RWPE1 (cell line): ENCODE measurements at regions not wholly inside any gene's neighbourhood (a gene's known extent, or its start where the extent isn't known, plus 50 kb on each side); places are given as distances from the start of the nearest gene placed in this dataset.

ENCODE experiments used
- CTCF ChIA-PET: fragments of 350-600 bp; sonication (Branson Sonifier 250); formaldehyde crosslinking; extraction: SDS; loops from one replicate; lab custom pipeline; 2021; lab: Yijun Ruan, JAX
- POLR2A ChIA-PET: fragments of 400-600 bp; formaldehyde crosslinking; extraction: SDS; loops from one replicate; lab custom pipeline; 2020; ENCODE audit warnings: antibody characterized with exemption; ENCODE audit not compliant: low non-redundant PET; lab: Yijun Ruan, JAX
- DNase-seq: peaks from one replicate; pipeline ENCODE4 v3.0.0; 2012; ENCODE audit warnings: low spot score
- H3K27ac ChIP-seq: fragments of 450-650 bp; 2 replicates; pipeline ENCODE4 v1.5.1; 2017
- CTCF ChIP-seq: fragments of 450-650 bp; conservative IDR thresholded peaks from 2 replicates; pipeline ENCODE4 v1.5.1; 2017; ENCODE audit warnings: low read depth, mild to moderate bottlenecking

- POLR2A ChIA-PET: no interaction called here
- CTCF ChIA-PET: no interaction called here
- no peak overlapping the region for H3K27ac ChIP-seq
- no peak for TF ChIP-seq CTCF
- DNase-seq: no peak
Measured at GRCh38 chr5:155068616-155069100, 55.1 kb downstream of the KIF4B start.

- ChIA-PET CTCF (no interaction called here), POLR2A (no interaction called here)
- no peak overlapping the region for H3K27ac ChIP-seq
- no peak for TF ChIP-seq CTCF
- no peak for DNase-seq
Measured at GRCh38 chr5:155069961-155070360, 56.4 kb downstream of the KIF4B start.

GRCh38 chr5:155070781-155071180 is 57.2 kb downstream of the KIF4B start:
- CTCF ChIA-PET: no interaction called here
- TF ChIP-seq CTCF: no peak
- DNase-seq: no peak
- POLR2A ChIA-PET: no interaction called here
- H3K27ac ChIP-seq: no peak overlapping the region

- TF ChIP-seq CTCF: no peak
- H3K27ac ChIP-seq: no peak overlapping the region
- ChIA-PET POLR2A (no interaction called here), CTCF (interaction anchor here (0.6 kb wide), 1 partner anchor 111 kb away, joined by 3 read pairs; no protein-coding TSS in a partner anchor)
- no peak for DNase-seq
Measured at GRCh38 chr5:155076379-155076778, 62.8 kb downstream of the KIF4B start.

GRCh38 chr5:155079698-155080097 is 66.1 kb downstream of the KIF4B start:
- DNase-seq: no peak
- ChIA-PET POLR2A (no interaction called here), CTCF (no interaction called here)

GRCh38 chr5:155080721-155081120 is 67.2 kb downstream of the KIF4B start:
- ChIA-PET POLR2A (no interaction called here), CTCF (interaction anchor here (0.6 kb wide), 1 partner anchor 282 kb away, joined by 3 read pairs; no protein-coding TSS in a partner anchor)
- no peak for DNase-seq
- no peak overlapping the region for H3K27ac ChIP-seq
- TF ChIP-seq CTCF: no peak

More at GRCh38 chr5:155079698-155080097, 66.1 kb downstream of the KIF4B start:
- no peak overlapping the region for H3K27ac ChIP-seq
- no peak for TF ChIP-seq CTCF

GRCh38 chr5:155081618-155082017 is 68.1 kb downstream of the KIF4B start:
- no peak for DNase-seq
- ChIA-PET CTCF (interaction anchor here (0.7 kb wide), 1 partner anchor 27 kb away, joined by 3 read pairs; no protein-coding TSS in a partner anchor), POLR2A (interaction anchor here (0.6 kb wide), 1 partner anchor 421 kb away, joined by 3 read pairs; no protein-coding TSS in a partner anchor)
- no peak overlapping the region for H3K27ac ChIP-seq
- TF ChIP-seq CTCF: no peak
